Non-pigmented ciliary epithelial cell (primary cell): ENCODE measurements at regions not wholly inside any gene's neighbourhood (a gene's known extent, or its start where the extent isn't known, plus 50 kb on each side); places are given as distances from the start of the nearest gene placed in this dataset.
A peak's percentile ranks its signal among the peaks of the same experiment; 100 is the strongest.

ENCODE experiments used
- DNase-seq: peaks from one replicate; pipeline ENCODE4 v3.0.0-alpha.2; 2010; ENCODE audit warnings: low read depth

DNA sequence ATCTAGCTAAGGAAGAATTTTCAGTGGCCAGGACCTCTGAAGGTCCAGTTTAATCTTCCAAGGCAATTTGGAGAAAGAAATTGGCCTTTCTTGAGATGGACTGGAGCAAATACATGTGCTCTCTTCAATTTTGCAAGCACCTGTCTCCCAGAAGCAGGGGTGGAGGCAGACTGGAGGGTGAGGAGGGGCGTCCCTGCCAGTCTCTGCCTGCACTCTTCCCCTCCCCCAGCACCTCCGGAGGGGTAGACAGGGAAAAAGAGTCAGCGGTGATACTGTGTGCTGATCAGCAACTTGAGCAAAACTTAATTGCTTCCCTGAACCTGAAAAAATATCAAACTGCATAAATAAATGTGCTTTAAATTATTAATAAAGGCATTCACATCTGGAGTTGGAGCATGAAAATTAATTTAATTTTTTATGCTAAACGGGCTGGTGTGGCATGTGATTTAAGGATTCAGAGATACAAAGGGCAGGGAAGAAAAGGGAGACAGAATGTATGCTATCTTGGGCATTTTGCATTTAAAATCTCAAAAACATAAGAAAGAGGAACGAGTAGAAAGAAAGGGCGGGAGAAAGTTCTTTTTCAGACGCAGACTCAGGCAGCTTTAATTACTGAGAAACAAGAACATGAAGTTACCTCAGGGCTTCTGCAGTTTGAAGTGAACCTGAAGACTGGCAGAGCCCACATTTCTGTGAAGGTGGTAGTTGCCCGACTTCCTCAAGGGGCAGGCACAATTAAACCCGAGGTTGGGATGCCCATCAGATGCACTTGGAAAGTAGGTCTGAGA is 319.7 kb downstream of the UACA start:
- no peak for DNase-seq

DNA sequence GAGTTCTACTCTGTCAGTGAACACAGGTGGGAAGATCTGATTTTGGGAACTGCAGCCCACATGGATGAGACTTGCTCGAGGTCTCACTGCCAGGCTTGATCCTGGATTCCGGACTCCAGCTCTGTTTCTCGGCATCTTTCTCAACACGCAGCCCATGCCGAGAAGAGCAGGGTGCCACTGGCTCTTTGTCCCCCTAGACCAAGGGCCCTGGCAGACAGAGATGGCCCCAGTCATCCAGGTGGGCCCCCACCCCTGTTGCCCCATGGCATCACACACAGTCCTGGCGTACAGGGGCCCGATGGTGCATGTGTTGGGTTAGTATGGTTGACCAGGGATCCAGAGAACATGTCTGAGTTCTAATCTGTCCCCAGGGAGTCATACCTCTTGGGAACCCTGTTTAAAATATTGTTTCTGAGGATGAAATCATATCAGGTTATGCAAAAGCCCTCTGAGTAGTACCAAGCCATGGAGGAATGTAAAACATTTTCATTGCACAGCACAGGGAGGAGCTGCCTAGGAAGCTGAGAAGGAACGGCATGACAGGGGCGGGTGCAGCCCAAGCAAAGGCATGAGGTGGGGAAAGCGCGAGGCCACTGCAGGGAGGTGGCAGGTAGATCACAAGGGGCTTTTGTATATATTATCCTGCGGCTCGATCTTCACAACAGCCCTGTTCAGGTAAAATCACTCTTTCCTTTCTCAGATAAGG is 320.6 kb downstream of the UACA start:
- DNase-seq, result no peak

DNA sequence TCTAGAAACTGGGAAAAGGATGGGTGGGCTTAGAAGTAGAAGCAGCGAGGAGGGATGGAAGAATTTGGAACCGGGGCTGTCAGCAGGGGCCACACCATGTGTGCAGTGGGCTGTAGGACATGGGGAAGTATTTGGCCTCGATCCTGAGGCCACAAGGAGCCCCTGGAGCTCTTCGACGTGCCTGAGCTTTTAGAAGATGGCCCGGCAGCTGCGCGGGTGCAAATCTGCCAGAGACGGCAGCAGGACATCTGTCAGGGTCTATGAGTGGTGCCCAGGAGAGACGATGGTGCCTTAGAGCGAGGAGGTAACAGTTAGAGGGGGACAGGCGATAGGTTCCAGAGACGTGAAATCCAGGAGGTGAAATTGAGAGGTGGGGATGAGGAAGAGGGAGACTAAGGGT is 321.1 kb downstream of the UACA start:
- no peak for DNase-seq

DNA sequence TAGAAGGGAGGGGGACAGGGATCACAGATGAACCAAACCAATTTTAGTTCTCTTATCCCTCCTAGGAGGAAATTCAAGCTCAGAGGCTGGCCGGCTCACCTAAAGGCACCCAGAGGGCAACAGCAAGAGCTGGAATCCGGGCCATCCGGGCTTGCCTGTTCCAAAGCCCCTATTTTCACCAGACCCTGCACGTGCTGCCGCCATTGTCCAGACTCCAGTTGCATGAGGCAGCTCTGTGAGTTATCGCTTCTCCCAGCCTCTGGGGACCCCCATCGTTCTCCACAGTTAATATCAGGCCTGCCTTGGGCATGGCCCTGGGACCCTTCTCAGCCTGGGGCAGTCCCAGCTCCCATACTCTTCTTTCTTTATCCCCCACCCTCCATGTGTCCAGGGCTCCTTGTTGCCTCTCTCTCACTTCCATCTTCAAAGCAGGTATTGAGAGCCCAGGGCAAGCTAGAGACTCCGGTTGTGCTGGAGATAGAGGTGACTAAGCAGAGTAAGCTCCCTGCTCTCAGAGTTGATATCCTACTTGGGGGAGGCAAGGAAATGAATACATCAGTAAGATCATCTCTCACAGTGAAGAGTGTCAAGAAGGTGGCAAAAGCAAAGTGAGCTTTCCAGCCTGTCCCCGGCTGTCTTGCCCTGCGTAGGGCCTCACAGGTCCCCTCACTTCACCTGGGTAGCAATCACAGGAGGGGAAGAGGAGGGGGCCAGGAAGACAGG is 322.8 kb downstream of the UACA start:
- DNase-seq, result no peak

DNA sequence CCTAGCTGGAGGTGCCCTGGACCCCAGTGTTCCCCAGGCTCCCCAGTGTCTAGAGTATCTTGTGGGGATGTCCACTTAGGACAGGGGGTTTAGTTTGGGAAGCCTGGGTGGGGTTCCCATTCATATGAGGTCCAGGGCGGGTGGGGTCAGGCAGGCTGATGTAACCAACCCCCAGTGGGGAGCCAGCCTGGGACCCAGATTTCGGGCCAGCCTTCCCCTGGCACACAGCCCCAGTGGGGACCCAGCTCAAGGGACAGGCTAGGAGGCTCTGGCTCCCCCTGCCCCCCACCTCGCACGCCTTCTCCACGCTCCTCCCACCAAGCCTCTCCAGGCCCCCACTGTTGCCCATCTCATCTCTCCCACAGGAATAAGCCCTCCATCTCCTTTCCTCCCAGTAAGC is 323.5 kb downstream of the UACA start:
- no peak for DNase-seq

DNA sequence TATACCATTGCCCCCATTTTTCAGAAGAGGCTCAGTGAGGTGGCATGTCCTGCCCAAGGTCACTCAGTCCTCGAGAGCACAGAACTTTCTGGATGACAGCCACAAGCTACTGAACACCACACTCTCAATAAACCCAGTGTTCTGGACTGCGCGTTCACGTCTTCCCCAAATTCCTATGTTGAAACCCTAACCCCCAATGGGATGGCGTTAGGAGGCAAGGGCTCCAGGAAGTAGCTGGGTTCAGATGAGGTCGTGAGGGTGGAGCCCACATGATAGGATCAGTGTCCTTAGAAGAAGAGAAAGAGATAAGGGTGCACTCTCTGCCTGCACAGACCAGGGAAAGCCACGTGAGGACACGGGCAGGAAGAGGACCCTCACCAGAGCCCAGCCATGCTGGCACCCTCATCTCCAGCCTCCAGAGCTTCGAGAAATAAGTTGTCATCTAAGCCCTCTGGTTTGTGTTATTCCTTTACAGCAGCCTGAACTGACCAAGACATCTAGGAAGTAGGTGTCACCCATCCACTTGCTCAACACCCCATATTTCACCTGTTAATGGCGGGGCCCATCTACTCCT is 324.0 kb downstream of the UACA start:
- DNase-seq, result no peak

DNA sequence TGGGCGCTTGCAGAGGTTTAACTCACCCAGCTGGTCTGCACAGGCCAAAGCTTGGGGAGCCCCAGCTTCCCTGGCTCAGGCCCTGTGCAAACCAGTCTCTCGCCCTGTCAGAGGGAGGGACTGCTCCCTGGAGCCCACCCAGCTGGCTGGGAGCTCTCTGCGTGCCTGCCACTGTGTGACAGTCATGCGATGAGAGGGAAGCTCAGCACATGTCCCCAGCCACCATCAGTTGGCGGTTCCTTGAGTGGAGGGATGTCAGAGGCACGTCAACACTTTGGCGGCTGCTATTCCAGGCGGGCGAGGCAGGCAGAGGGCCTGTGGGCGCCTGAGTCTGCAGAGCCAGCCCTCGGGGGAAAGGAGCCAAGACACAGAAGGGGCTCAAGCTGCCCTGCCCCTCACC is 324.6 kb downstream of the UACA start:
- no peak for DNase-seq

DNA sequence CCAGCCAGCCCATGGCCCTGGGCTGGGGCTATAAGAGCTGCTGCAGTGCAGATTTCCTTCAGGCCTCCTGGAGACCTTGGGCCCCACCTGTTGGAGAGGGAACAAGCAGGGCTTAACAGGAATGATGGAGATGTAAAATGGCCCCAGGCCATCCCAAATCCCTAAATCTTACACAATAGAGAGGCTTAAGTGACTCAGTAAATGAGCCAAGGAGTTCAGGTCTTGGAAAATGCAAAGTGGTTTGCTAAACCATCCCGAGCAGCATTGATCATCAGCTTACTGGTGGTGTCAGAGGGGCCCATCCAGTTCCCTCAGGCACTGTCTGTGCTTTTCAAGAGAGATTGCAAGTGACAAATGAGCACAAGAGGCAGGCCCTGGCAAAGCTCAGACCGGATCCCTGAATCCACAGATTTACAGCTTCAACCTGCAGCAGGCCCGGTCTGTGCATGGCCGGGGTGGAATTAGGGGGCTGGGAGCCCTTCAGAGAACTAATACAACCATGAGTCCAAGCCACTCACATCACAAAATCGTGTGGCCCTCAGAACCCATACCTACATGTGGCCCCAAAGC is 325.4 kb downstream of the UACA start:
- DNase-seq, result no peak

DNA sequence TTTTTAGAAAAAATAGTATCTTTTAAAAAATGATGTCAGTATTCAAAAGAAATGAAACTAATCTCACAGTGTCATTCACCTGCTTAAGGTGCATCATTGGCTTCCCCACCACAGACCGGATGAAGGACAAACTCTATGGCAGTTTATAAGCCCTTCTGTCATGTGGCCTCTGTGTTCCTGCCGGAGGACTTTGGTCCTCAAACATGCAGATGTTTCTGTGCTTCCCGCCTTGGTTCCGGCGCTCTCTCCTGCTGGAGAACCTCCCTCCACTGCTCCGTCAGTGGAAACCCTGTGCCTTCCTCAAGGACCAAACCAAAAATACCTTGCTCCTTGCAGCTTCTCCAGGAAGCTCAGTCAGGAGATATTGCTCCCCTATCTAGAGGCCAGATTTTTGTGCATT is 326.3 kb downstream of the UACA start:
- DNase-seq, result no peak

DNA sequence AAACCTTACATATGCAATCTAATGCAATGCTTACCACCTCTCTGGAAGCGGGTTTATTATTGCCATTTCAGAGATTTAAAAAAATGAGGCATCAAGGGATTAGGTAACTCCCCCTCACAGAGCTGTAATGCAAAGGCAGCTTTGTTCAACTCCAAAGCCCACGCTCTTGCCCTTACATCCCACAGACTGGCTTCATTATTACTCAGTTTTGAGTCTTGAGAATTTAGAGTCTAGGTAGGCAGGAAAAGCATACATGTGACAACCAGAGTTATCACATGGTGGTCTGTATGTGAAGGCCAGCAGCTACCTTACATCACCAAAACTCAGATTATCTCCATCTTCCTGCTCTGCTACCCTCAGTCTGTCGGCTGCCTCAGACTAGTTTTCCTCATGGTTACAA is 326.9 kb downstream of the UACA start:
- DNase-seq, result no peak

DNA sequence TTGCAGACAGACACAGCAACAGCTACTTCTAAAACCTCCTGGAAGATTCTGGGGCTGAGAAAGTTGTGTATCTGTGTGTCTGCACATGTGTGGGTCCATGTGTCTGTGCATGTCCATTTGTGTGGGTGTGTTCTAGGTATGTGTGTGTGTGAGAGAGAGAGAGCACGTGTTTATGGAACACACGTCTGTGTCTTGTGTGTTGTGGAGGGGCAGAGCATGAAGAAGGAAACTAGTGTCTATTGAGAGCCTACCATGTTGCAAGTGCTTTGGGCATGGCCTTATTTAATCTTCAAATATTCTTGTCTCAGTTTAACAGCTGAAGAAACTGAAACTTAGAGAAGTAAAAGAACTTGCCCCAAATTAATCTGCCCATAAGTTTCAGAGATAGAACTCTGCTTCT is 327.5 kb downstream of the UACA start:
- no peak for DNase-seq

DNA sequence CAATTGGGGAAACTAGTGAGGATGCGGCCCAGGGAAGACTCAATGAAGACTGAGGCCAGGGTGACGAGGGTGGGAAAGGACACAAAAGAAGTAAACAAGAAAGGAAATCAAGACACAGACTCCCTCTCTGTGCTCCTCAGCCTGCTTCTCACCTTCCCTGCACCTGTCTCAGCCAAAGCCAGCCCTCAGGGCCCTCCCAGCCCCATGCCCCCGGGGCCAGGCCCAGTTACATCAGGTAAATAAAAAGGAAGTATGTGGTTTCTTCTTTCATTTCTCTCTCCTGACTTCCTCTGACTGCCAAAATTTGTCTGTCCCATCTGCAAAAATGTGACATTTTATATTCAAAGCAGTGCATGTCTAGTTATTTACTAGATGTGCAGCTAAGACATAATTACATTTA is 328.0 kb downstream of the UACA start:
- DNase-seq, result no peak

DNA sequence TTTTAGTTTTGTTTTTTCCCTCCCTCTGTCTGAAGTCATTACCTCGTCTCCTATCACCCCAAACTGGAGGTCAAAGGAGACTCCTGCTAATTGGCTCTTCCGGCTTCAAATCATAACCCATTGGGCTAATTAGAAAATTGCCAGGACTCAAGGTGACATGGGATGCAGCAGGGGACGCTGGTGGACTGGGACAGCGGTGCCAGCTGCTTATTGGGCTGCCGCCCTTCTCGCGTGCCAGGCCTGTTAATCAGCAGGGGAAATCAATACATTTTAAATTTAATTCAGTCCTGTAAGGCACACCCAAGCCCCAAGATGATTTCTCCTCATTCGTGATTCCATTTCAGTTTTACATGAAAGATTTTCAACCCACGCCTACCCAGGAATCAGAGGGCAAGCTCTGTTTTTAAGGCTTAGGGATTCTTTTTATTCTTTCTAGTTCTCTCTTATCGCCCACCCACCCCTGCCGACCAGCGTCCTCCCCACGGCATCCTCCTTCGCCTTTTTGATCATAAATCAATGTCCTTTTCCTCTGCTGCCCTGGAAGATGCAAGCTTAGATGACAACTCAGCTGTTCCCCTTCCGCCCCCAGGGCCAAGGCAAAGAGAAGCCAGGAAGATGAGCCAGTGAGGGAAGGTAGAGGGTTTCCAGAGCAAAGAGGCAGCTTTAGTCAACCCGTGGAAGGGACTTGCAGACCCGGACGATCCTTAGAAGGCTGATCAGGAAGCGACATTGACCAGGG is 329.6 kb downstream of the UACA start:
- DNase-seq, result no peak

DNA sequence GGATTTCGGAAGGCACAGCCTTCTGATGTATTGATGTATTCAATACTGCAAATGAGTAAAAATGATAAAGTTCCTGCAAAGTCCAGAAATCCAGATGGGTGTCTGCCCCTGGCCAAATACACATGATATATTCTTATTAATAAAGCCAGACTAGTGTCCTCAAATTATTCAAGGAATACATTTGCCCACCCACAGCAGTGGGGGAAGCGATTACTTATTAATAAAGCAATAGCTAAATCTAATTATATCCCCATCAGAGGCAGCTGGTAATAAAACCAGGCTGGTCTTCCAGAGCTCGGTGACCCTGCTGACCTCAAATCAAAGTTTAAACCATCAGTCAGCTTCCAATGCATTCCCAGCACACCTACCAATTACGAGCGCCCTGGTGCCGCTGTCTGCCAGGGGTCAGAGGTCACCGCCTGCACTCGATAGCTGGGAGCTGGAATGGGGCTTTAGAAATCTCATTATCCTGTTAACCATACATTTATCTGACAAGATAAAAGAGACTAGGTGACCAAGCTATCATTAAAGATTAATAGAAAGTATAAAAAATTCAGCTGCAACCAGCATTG is 330.3 kb downstream of the UACA start:
- no peak for DNase-seq

DNA sequence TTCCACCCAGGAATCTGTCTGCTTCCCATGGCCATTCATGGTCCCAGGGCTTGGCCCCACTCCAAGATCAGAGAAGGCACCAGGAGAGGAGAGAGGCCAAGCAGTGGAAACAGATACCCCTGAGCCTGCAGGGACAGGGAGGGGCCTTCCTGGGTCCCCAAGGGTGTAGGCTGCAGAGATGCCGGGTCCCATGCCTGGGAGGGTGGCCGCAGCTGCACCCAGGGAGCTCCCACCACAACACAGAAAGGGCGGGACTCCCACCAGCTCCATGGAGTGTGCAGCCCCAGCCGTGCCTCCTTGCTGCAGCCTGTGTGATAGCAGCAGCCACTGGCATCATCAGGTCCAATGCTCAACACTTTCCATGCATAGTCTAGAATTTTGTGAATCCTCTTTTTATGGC is 331.5 kb downstream of the UACA start:
- DNase-seq, result no peak

DNA sequence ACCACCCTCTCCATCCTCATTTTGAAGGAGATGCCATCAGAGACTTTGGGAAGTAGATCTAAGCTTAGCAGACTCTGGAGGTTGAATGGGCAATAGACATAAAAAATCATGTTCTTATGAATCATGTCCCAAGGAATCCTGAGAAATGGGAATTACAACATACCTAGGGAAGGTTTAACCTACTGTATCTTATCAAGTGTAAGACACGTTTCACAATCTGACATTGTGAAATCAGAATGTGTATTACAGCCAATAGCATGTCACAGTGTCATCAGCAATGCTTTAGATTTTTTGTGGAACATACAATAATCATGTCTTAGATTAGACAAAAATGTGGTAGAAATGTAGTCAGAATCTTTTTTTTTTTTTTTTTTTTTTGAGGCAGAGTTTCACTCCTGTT is 332.4 kb upstream of the TLE3 start:
- DNase-seq, result peak; percentile 22

DNA sequence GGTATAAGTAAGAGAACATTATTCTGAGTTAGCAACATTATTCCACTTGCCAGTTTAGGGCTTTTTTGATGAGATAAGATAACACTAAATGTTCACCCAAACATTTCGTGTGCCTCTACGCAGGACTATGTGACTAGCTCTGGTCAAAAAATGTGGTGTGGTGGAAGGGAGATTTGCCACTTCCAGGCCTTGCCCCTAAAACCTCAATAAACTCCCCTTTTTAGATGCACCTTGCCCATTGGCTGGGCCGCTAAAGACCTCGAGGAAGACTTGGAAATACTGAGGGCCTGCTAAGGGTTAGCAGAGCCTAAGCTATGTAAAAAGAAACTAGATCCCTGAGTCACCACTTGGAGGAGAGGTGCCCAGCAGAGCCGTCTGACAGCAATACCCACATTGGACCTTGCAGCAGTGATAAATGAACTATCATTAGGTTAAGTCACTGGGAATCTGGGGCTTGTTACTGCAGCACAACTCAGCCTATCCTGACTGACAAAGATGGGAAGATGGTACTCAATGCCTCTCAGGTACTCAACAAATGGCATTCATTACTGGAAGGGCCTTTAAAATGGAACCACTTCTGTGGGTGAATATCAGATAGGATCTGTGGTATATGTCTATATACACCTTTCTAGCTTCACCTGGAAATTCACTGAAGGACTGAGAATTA is 331.5 kb upstream of the TLE3 start:
- no peak for DNase-seq

DNA sequence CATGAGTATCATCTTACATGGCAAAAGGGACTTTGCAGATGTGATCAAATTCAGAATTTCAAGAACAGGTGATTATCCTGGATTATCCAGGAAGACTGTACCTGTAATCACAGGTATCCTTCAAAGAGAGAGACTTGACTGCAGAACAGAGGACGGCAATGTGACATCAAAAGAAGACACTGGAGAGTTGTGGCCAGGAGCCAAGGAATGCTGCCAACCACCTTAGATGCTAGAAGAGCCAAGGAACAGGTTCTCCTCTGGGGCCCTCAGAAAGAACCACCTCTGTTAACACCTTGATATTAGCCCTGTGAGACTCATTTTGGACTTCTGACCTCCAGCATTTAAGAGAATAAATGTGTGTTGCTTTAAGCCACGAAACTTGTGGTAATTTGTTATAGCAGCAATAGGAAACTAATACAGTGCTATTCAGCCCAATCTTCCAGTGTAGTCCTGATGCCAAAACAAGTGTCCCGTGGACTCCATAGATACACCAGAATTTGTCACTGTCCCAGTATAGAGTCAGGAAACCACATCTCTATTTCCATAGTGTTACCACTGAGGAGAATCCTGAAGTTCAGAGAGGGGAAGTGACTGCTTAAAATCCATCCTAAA is 330.6 kb upstream of the TLE3 start:
- no peak for DNase-seq

DNA sequence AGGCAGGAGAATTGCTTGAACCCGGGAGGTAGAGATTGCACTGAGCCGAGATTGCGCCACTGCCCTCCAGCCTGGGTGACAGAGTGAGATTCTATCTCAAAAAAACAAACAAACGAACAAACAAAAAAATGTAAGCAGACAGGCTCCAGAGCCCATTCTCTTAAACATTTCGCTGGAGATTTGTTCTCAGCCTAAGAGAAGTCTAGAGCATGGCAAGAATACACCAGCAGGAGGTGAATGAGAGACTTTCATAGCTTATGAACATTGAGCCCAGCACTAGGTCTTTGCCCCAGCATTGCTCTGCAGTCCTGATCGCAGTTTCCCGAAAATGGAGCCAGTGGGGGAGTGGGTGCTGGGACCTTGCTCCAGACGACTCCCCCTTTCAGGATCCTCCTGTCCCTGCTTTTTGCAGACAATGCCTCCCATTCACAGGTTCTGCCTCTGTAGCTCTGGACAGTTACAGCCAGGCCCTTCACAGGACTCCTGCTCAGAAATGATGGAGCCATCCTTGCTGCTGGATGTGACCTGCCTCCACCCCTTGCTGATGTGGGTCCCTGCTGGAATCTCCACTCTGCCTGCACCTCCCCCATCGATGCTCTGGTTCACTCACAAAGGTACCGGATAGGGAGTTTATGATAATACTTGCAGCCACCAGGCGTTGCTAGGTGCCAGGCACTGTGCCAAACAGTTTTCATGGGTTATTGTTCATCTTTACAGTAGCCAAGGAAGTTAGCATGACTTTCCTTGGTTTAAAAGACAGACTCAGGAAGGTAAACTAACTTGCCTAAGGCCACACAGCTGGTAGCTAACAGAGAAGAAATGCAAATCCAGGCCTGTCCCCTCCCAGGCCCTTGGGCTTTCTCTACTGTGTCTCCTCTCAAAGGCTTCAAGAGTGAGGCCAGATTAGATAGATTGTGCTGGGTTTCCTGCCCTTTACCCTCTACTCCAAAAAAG is 329.7 kb upstream of the TLE3 start:
- no peak for DNase-seq
